Omental fat pad (tissue), 3 donors: ENCODE measurements at regions not wholly inside any gene's neighbourhood (a gene's known extent, or its start where the extent isn't known, plus 50 kb on each side); places are given as distances from the start of the nearest gene placed in this dataset.

Experiments
- ATAC-seq: fragments of 150-250 bp; one replicate; pipeline ENCODE4 v1.9.1; 2016; ENCODE audit warnings: mild to moderate bottlenecking, moderate library complexity; ENCODE audit not compliant: low FRiP score
- DNase-seq: peaks from one replicate; pipeline ENCODE4 v3.0.0-alpha.2; 2019; ENCODE audit warnings: low spot score
- TF ChIP-seq, protein P1 (sequence below), 3 donors: fragments of 450-650 bp; IDR thresholded peaks; one replicate each; pipeline ENCODE4 v1.5.1; 2016 to 2017; ENCODE audit warnings: antibody characterized with exemption in 3 of 3, mild to moderate bottlenecking in 3 of 3, moderate library complexity in 2 of 3

DNA sequence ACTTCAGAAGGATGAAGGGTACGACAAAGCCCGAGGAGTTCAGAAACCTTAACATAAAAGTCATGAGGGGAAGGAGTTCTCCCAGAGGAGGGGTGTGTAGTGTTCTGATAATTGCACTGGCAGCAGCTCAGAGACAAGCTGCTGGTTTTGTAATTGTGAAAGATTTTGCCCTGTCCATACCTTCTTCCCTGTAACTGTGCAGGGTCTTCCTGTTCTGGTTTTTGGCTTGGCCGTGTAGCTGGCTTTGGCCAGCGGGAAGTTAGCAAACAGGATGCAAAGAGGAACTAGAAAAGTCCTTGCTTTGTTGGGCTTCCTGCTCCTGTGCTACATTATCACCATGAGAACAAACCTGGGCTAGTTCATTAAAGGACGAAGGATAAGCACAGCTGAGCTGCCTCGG lies 160.8 kb downstream of the LPIN1 start:
- DNase-seq (no peak), ATAC-seq (no peak)
- TF ChIP-seq, protein P1, sequence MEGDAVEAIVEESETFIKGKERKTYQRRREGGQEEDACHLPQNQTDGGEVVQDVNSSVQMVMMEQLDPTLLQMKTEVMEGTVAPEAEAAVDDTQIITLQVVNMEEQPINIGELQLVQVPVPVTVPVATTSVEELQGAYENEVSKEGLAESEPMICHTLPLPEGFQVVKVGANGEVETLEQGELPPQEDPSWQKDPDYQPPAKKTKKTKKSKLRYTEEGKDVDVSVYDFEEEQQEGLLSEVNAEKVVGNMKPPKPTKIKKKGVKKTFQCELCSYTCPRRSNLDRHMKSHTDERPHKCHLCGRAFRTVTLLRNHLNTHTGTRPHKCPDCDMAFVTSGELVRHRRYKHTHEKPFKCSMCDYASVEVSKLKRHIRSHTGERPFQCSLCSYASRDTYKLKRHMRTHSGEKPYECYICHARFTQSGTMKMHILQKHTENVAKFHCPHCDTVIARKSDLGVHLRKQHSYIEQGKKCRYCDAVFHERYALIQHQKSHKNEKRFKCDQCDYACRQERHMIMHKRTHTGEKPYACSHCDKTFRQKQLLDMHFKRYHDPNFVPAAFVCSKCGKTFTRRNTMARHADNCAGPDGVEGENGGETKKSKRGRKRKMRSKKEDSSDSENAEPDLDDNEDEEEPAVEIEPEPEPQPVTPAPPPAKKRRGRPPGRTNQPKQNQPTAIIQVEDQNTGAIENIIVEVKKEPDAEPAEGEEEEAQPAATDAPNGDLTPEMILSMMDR (IDR thresholded peaks at IDR 0.05) = no peak

DNA sequence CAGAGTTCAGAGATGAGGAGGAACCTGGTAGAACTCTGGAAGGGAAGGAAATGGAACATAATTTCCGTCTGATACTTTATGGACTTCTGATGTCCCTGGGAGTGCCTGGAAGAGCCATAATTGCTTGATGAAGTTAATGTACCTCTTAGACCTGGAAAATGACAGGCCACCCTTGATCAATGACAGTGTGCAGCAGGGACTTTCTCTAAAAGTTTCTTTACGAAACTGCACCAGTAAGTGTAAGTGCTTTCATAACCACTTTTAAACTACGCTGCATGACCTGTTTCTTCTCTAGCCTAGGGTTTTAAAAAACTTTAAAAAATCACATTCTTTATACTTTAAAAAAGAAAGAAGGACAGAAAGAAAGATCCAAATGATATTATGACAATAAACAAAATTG lies 164.5 kb downstream of the LPIN1 start:
- ATAC-seq (no peak), DNase-seq (no peak)
- TF ChIP-seq, protein P1 (IDR thresholded peaks at IDR 0.05) = no peak

DNA sequence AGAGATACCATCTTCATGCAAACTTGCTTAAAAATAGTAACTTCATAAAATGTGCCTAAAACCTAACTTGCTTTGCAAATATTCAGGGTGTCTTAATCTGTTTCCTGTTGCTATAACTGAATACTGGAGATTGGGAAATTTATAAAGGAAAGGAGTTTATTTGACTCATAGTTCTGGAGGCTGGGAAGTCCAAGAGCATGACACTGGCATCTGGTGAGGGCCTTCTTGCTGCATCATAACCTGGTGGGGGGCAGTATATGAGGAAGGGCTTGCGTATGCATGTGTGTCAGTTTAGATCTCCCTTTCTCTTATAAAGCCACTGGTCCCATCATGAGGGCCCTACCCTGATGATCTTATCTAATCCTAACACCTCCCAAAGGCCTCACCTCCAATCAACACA lies 166.5 kb downstream of the LPIN1 start:
- ATAC-seq (no peak), DNase-seq (no peak)
- TF ChIP-seq, protein P1 (IDR thresholded peaks at IDR 0.05) = no peak

DNA sequence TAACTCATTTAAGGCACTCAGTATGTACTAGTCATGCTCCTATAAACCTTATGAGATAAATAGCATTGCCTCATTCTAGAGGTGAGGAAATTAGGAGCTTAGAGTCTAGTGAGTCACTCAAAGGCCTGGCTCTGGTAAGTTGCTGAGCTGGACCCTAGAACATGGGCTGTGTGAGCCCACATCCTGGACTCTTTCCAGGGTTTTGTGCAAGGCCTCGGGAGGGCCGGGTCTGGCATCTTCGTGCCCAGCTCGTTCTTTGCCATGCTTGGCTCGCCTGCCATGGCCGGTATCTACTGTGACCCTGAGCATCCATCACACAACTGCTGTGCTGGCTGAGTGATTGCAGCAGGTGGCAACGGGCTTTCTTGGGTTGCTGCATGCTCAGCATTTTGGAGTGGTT lies 168.0 kb downstream of the LPIN1 start:
- DNase-seq = no peak
- peak; percentile 87 for ATAC-seq
- TF ChIP-seq, protein P1 (IDR thresholded peaks at IDR 0.05) = no peak

DNA sequence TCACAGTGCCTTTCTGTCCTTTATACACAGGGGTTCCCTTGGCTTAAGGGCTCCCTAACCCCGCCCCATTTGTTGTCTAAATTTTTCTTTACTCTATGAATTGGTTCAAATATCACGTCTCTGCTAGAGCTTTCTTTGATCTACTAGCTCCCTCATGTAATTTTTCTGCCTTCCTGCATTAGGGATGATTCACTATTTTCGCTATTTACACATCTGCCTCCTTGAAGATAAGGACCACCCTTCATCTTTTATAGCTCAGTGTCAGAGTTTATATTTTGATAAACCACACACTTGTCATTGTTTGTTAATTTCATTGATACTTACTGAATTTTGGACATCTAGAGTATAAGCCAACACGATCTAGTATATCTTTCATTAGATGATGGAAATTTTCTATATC lies 169.2 kb downstream of the LPIN1 start:
- DNase-seq (no peak), ATAC-seq (no peak)
- TF ChIP-seq, protein P1 (IDR thresholded peaks at IDR 0.05) = no peak

DNA sequence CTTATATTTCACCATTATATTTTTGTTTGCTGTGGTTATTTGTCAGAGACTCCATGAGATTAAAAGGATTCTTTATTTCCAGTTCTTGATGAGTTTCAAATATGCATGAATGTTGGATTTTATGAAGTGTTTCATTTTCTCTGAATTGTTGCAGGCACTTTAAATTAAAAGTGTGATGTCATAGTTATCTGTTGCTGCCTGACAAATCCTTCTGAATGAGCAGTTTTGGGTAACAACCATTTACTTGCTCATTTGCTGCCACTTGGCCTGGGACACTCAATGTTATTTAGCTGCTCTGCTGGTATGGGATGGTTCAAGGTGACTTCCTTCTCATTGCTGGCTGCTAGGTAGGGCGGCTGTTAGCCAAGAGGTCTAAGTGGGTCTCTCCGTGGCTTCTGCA lies 173.5 kb downstream of the LPIN1 start:
- ATAC-seq = no peak
- TF ChIP-seq, protein P1 (IDR thresholded peaks at IDR 0.05) = no peak

DNA sequence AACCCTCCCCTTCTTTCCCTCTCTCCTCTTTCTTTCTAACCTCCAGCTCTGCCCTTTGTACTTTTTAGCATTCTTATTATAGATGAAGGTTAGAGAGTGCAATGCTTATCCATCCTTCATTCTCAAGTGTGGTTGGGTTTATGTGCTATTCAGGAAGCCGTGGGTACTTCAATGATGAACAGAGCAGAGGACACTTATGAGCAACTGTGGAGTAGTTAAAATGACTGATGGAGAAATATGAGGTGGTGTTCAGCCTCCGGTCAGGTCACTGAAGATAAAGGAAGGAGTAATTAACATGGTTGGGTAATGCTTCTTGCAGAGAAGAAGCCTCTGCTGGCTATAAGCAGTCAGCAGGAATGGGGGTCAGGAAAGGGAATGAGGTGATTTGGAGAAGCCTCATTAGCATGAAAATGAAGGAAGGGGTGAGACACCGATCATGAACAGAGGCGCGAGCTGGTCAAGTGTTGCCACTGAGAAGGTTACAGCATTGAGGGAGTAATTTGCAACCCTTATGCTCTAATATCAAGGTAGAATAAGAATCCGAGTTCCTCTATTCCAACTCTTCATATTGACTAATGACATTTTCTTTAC lies 174.7 kb downstream of the LPIN1 start:
- no peak for ATAC-seq
- DNase-seq = no peak
- TF ChIP-seq, protein P1 (IDR thresholded peaks at IDR 0.05) = no peak

More for the DNA sequence above, 173.5 kb downstream of the LPIN1 start:
- no peak for DNase-seq
